ENCODE measurements at regions not wholly inside any gene's neighbourhood (a gene's known extent, or its start where the extent isn't known, plus 50 kb on each side); places are given as distances from the start of the nearest gene placed in this dataset.

GRCh38 chr11:31872076-31872443 is 60.9 kb upstream of the PAX6 start:
- CTCF ChIA-PET = interaction anchor here (0.7 kb wide), 1 partner anchor 531 kb away, joined by 4 read pairs; no protein-coding TSS in a partner anchor
- peaks cover 52% of the 10 kb centered on the region for H3K27me3 Mint-ChIP-seq (ENCODE audit: unreplicated experiment)
- H3K36me3 Mint-ChIP-seq (ENCODE audit: insufficient read depth, unreplicated experiment) = no peaks in the 10 kb centered on the region
- BruUV-seq (replicated peaks) = no TSS peak
- H3K27ac Mint-ChIP-seq (ENCODE audit: unreplicated experiment) = no peak overlapping the region
- no peak overlapping the region for H3K4me3 Mint-ChIP-seq (ENCODE audit: low read depth, unreplicated experiment)
- no peaks in the 10 kb centered on the region for H3K4me1 Mint-ChIP-seq (ENCODE audit: low read depth, unreplicated experiment)
- no peaks in the 10 kb centered on the region for H3K9me3 Mint-ChIP-seq (ENCODE audit: low read depth, unreplicated experiment)
- no peak for TF ChIP-seq CTCF (IDR thresholded peaks at IDR 0.05; ENCODE audit: unreplicated experiment)
- no peak for DNase-seq
- intact Hi-C loops (cut with micrococcal nuclease; ENCODE audit: unreplicated experiment) = loop anchor here (10.0 kb wide), 1 partner anchor 303 kb away; no protein-coding TSS in a partner anchor

GRCh38 chr11:31871310-31872075 is 60.4 kb upstream of the PAX6 start:
- intact Hi-C loops (cut with micrococcal nuclease; ENCODE audit: unreplicated experiment) = loop anchor here (1.0 to 10.0 kb wide), 6 partner anchors 230 to 635 kb away; no protein-coding TSS in a partner anchor
- no peaks in the 10 kb centered on the region for H3K36me3 Mint-ChIP-seq (ENCODE audit: insufficient read depth, unreplicated experiment)

GRCh38 chr11:31870609-31871309 is 59.6 kb upstream of the PAX6 start:
- CTCF ChIA-PET = interaction anchor here (1.1 to 2.1 kb wide), 4 partner anchors 12 to 764 kb away, joined by 3 to 12 read pairs (median 6); no protein-coding TSS in a partner anchor
- no peaks in the 10 kb centered on the region for H3K9me3 Mint-ChIP-seq (ENCODE audit: low read depth, unreplicated experiment)
- DNase-seq = peak; percentile 67
- peaks cover 52% of the 10 kb centered on the region for H3K27me3 Mint-ChIP-seq (ENCODE audit: unreplicated experiment)
- H3K4me3 Mint-ChIP-seq (ENCODE audit: low read depth, unreplicated experiment) = no peak overlapping the region
- no TSS peak for BruUV-seq (replicated peaks)
- H3K36me3 Mint-ChIP-seq (ENCODE audit: insufficient read depth, unreplicated experiment) = no peaks in the 10 kb centered on the region
- H3K4me1 Mint-ChIP-seq (ENCODE audit: low read depth, unreplicated experiment) = no peaks in the 10 kb centered on the region
- TF ChIP-seq CTCF (IDR thresholded peaks at IDR 0.05; ENCODE audit: unreplicated experiment) = peak; percentile 57
- intact Hi-C loops (cut with micrococcal nuclease; ENCODE audit: unreplicated experiment) = loop anchor here (1.0 to 10.0 kb wide), 7 partner anchors 229 to 763 kb away; no protein-coding TSS in a partner anchor
- H3K27ac Mint-ChIP-seq (ENCODE audit: unreplicated experiment) = no peak overlapping the region

More at GRCh38 chr11:31871310-31872075, 60.4 kb upstream of the PAX6 start:
- CTCF ChIA-PET = interaction anchor here (0.7 to 2.1 kb wide), 5 partner anchors 13 to 765 kb away, joined by 3 to 12 read pairs (median 5); no protein-coding TSS in a partner anchor
- no peak for DNase-seq
- Mint-ChIP-seq H3K9me3 (ENCODE audit: low read depth, unreplicated experiment) (no peaks in the 10 kb centered on the region), H3K27ac (ENCODE audit: unreplicated experiment) (no peak overlapping the region), H3K27me3 (ENCODE audit: unreplicated experiment) (peaks cover 52% of the 10 kb centered on the region), H3K4me1 (ENCODE audit: low read depth, unreplicated experiment) (no peaks in the 10 kb centered on the region), H3K4me3 (ENCODE audit: low read depth, unreplicated experiment) (no peak overlapping the region)
- BruUV-seq (replicated peaks) = no TSS peak
- TF ChIP-seq CTCF (IDR thresholded peaks at IDR 0.05; ENCODE audit: unreplicated experiment) = no peak

- H3K27ac Mint-ChIP-seq (ENCODE audit: unreplicated experiment) = no peak overlapping the region
- H3K36me3 Mint-ChIP-seq (ENCODE audit: insufficient read depth, unreplicated experiment) = no peaks in the 10 kb centered on the region
- CTCF ChIA-PET = interaction anchor here (0.7 to 2.1 kb wide), 3 partner anchors 229 to 763 kb away, joined by 3 to 12 read pairs (median 6); no protein-coding TSS in a partner anchor
- no peak for TF ChIP-seq CTCF (IDR thresholded peaks at IDR 0.05; ENCODE audit: unreplicated experiment)
- no peak for DNase-seq
- no peaks in the 10 kb centered on the region for H3K4me1 Mint-ChIP-seq (ENCODE audit: low read depth, unreplicated experiment)
- H3K27me3 Mint-ChIP-seq (ENCODE audit: unreplicated experiment) = peaks cover 52% of the 10 kb centered on the region
- no peaks in the 10 kb centered on the region for H3K9me3 Mint-ChIP-seq (ENCODE audit: low read depth, unreplicated experiment)
- intact Hi-C loops (cut with micrococcal nuclease; ENCODE audit: unreplicated experiment) = loop anchor here (1.0 to 10.0 kb wide), 3 partner anchors 305 to 763 kb away; no protein-coding TSS in a partner anchor
- H3K4me3 Mint-ChIP-seq (ENCODE audit: low read depth, unreplicated experiment) = no peak overlapping the region
- BruUV-seq (replicated peaks) = no TSS peak
These were observed 58.9 kb upstream of the PAX6 start for GRCh38 chr11:31869986-31870385.
